Uterus (tissue), 3 donors: ENCODE measurements at regions not wholly inside any gene's neighbourhood (a gene's known extent, or its start where the extent isn't known, plus 50 kb on each side); places are given as distances from the start of the nearest gene placed in this dataset.
"Not testable (repeated sequence)": the region's sequence is repeated elsewhere in the genome, so short reads cannot be mapped to it uniquely, and the experiment has no call there.

ENCODE experiments used
- DNase-seq, 2 donors: peaks; one replicate each; pipeline ENCODE4 v3.0.0-alpha.2; 2019 to 2020
- H3K27ac ChIP-seq, 2 donors: fragments of 200-600 bp; sonication (generic); 1 replicate in 1 of 2; 2 replicates in 1 of 2; pipeline ENCODE4 v1.5.1; 2016 to 2018
- H3K27me3 ChIP-seq, 2 donors: fragments of 200-600 bp; sonication (generic); one replicate each; pipeline ENCODE4 v1.5.1; 2018 to 2019; ENCODE audit warnings: control low read depth in 1 of 2
- H3K36me3 ChIP-seq, 2 donors: fragments of 200-600 bp; sonication (generic); one replicate each; pipeline ENCODE4 v1.5.1; 2019; ENCODE audit warnings: control low read depth in 1 of 2
- H3K4me1 ChIP-seq, 2 donors: fragments of 200-600 bp; sonication (generic); one replicate each; pipeline ENCODE4 v1.5.1; 2018 to 2019; ENCODE audit warnings: control low read depth in 1 of 2
- H3K4me3 ChIP-seq, 2 donors: fragments of 200-600 bp; sonication (generic); 1 replicate in 1 of 2; 2 replicates in 1 of 2; pipeline ENCODE4 v1.5.1; 2018 to 2019; ENCODE audit warnings: mild to moderate bottlenecking in 1 of 2
- H3K9me3 ChIP-seq, 2 donors: fragments of 200-600 bp; sonication (generic); one replicate each; pipeline ENCODE4 v1.5.1; 2019; ENCODE audit warnings: control low read depth in 1 of 2
- POLR2A ChIP-seq, 2 donors: fragments of 450-650 bp; IDR thresholded peaks; one replicate each; pipeline ENCODE4 v1.6.1; 2016; ENCODE audit warnings: antibody characterized with exemption in 2 of 2, mild to moderate bottlenecking in 1 of 2, moderate library complexity in 1 of 2
- intact Hi-C: fragments of 100-400 bp; cut with DNase I; formaldehyde crosslinking; loops from one replicate; pipeline ENCODE4 v1.15.1; 2023; ENCODE audit warnings: low total_unique reads
- TF ChIP-seq, protein P1 (sequence below), 4 experiments: fragments of 200-600 bp in 2 of 4; fragments of 450-650 bp in 2 of 4; sonication (generic) in 2 of 4; IDR thresholded peaks; one replicate each; pipeline ENCODE4 v1.5.1; 2016 to 2019; ENCODE audit warnings: antibody characterized with exemption in 4 of 4, mild to moderate bottlenecking in 2 of 4, moderate library complexity in 1 of 4
- donor health status: DM: yes; HTN: yes; CAD: no.

DNA sequence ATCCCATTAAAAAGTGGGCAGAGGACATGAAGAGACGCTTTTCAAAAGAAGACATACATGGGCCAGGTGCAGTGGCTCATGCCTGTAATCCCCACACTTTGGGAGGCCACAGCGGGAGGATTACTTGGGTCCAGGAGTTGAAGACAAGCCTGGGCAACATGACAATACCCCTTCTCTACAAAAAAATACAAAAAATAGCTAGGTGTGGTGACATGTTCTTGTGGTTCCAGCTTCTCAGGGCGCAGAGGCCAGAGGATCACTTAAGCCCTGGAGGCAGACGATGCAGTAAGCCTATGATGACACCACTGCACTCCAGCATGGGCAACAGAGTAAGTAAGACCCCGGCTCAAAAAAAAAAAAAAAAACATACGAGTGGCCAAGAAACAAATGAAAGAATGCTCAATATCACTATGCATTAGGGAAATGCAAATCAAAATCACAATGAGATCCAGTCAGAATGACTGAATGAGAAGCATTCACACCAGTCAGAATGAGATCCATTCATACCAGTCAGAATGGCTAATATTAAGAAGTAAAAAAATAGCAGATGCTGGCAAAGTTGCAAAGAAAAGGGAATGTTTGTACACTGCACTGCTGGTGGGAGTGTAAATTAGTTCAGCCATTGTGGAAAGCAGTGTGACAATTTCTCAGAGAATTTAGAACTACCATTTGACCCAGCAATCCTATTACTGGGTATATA lies 550.2 kb upstream of the SLC39A10 start:
- DNase-seq, result no peak
- Histone ChIP-seq H3K27me3 (no peaks in the 10 kb centered on the region), H3K4me1 (no peaks in the 10 kb centered on the region), H3K4me3 (no peak overlapping the region), H3K36me3 (no peaks in the 10 kb centered on the region), H3K9me3 (no peaks in the 10 kb centered on the region), H3K27ac (no peak overlapping the region)
- TF ChIP-seq POLR2A (IDR thresholded peaks at IDR 0.05), result no peak
- TF ChIP-seq, protein P1, sequence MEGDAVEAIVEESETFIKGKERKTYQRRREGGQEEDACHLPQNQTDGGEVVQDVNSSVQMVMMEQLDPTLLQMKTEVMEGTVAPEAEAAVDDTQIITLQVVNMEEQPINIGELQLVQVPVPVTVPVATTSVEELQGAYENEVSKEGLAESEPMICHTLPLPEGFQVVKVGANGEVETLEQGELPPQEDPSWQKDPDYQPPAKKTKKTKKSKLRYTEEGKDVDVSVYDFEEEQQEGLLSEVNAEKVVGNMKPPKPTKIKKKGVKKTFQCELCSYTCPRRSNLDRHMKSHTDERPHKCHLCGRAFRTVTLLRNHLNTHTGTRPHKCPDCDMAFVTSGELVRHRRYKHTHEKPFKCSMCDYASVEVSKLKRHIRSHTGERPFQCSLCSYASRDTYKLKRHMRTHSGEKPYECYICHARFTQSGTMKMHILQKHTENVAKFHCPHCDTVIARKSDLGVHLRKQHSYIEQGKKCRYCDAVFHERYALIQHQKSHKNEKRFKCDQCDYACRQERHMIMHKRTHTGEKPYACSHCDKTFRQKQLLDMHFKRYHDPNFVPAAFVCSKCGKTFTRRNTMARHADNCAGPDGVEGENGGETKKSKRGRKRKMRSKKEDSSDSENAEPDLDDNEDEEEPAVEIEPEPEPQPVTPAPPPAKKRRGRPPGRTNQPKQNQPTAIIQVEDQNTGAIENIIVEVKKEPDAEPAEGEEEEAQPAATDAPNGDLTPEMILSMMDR (IDR thresholded peaks at IDR 0.05), result no peak
- intact Hi-C loops, result no loop called here

DNA sequence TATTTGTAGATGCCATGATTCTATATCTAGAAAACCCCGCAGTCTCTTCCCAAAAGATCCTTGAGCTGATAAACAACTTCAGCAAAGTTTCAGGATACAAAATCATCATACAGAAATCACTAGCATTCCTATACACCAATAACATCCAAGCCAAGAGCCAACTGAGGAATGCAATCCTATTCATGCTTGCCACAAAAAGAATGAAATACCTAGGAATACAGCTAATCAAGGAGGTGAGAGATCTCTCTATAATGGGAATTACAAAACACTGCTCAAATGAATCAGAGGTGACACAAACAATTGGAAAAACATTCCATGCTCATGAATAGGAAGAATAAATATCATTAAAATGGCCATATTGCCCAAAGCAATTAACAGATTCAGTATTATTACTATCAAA lies 551.4 kb upstream of the SLC39A10 start:
- intact Hi-C loops, result no loop called here
- no peak overlapping the region for H3K27ac ChIP-seq

DNA sequence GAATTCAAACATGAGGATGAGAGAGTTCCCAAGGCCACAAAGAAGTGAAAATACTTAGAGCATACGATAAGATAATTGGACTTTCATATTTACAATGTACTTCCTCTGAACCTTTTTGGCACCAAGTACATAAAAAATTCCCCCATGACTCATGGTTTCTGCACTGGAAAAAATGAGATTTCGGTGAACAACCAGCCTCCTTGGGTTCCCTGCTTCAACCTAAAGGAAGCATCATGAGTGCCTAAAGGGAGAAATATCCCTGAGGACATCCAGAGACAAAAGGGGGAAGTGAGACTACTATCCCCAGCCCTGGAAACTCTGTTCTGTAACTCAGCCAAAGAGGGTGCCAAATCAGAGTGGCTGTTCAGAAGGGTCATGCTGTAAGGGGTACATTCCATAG lies 562.7 kb upstream of the SLC39A10 start:
- no peak overlapping the region for H3K27ac ChIP-seq
- no peaks in the 10 kb centered on the region for H3K36me3 ChIP-seq
- no peaks in the 10 kb centered on the region for H3K27me3 ChIP-seq
- no peaks in the 10 kb centered on the region for H3K4me1 ChIP-seq
- no peak for DNase-seq
- H3K9me3 ChIP-seq, result no peaks in the 10 kb centered on the region
- no peak for TF ChIP-seq POLR2A (IDR thresholded peaks at IDR 0.05)
- TF ChIP-seq, protein P1 (IDR thresholded peaks at IDR 0.05), result no peak
- intact Hi-C loops, result no loop called here
- H3K4me3 ChIP-seq, result no peak overlapping the region

More for the DNA sequence above, 551.4 kb upstream of the SLC39A10 start:
- no peaks in the 10 kb centered on the region for H3K27me3 ChIP-seq
- DNase-seq, result no peak
- H3K4me1 ChIP-seq, result no peaks in the 10 kb centered on the region
- H3K4me3 ChIP-seq, result no peak overlapping the region
- H3K36me3 ChIP-seq, result no peaks in the 10 kb centered on the region
- H3K9me3 ChIP-seq, result no peaks in the 10 kb centered on the region
- TF ChIP-seq, protein P1 (IDR thresholded peaks at IDR 0.05), result no peak
- TF ChIP-seq POLR2A (IDR thresholded peaks at IDR 0.05), result no peak

DNA sequence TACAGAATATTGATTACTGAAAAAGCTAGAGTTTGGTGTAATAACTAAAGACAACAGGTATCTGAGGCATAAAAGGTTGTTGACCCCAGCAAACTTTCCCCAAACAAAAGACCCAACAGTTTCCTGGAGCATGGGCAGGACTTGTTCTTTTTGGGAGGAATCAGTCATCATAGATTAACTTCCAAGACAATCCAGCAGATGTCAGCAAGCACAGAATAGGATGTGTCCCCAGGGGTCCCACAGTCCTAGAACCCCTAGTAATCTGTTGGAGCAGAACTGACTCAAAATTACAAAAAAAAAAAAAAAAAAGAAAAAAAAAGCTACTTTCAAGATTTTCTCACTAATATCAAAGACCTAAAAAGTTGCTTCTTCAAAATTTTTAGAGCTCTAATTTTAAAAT lies 564.7 kb upstream of the SLC39A10 start:
- no peaks in the 10 kb centered on the region for H3K36me3 ChIP-seq
- H3K9me3 ChIP-seq, result no peaks in the 10 kb centered on the region
- H3K4me3 ChIP-seq, result no peak overlapping the region
- no peak for DNase-seq
- intact Hi-C loops, result no loop called here
- H3K27ac ChIP-seq, result no peak overlapping the region
- H3K4me1 ChIP-seq, result no peaks in the 10 kb centered on the region
- H3K27me3 ChIP-seq, result no peaks in the 10 kb centered on the region
- TF ChIP-seq, protein P1 (IDR thresholded peaks at IDR 0.05), result no peak
- no peak for TF ChIP-seq POLR2A (IDR thresholded peaks at IDR 0.05)

DNA sequence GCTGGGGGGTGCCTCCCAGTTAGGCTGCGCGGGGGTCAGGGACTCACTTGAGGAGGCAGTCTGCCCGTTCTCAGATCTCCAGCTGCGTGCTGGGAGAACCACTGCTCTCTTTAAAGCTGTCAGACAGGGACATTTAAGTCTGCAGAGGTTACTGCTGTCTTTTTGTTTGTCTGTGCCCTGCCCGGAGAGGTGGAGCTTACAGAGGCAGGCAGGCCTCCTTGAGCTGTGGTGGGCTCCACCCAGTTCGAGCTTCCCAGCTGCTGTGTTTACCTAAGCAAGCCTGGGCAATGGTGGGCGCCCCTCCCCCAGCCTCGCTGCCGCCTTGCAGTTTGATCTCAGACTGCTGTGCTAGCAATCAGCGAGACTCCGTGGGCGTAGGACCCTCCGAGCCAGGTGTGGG lies 584.2 kb upstream of the SLC39A10 start:
- intact Hi-C loops, result not testable (repeated sequence)

DNA sequence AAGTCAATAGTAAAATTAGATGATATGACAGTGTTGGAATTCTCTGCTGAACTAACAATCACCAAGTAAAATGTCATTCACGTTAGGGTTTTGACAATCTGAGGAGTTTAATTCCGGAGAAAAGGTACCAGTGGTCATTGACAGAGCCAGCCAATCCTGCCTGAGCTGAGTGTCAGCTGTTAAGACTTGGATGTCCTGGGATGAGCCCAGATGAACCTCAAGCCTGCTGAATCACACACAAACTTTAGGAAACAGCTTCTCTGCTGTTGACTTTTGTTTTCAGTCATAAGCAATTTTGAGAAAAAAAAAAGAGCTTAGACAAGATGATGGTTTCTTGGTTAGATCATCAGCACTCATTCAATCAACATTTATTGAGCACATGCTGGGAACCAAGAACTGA lies 600.0 kb upstream of the SLC39A10 start:
- Histone ChIP-seq H3K27ac (no peak overlapping the region), H3K27me3 (no peaks in the 10 kb centered on the region), H3K4me1 (no peaks in the 10 kb centered on the region), H3K36me3 (no peaks in the 10 kb centered on the region), H3K9me3 (no peaks in the 10 kb centered on the region), H3K4me3 (no peak overlapping the region)
- TF ChIP-seq POLR2A (IDR thresholded peaks at IDR 0.05), result no peak
- TF ChIP-seq, protein P1 (IDR thresholded peaks at IDR 0.05), result no peak
- intact Hi-C loops, result no loop called here
- DNase-seq, result no peak

More for the DNA sequence above, 584.2 kb upstream of the SLC39A10 start:
- H3K4me1 ChIP-seq, H3K4me3 ChIP-seq, DNase-seq, H3K9me3 ChIP-seq, H3K27me3 ChIP-seq, H3K36me3 ChIP-seq, H3K27ac ChIP-seq: not testable (repeated sequence)
